ENCODE measurements at regions not wholly inside any gene's neighbourhood (a gene's known extent, or its start where the extent isn't known, plus 50 kb on each side); places are given as distances from the start of the nearest gene placed in this dataset.

- TF ChIP-seq CTCF (IDR thresholded peaks at IDR 0.05; ENCODE audit: low read depth, low read length, missing input control) (no peak), RAD21 (IDR thresholded peaks at IDR 0.05) (no peak), GABPA (IDR thresholded peaks at IDR 0.05 in 1 of 2, conservative IDR thresholded peaks at IDR 0.05 in 1 of 2) (no peak)
These were observed 350.7 kb upstream of the DCN start for GRCh38 chr12:91533366-91533765.

Measured in liver (tissue), 3 donors.